Ovary (tissue), 7 donors: ENCODE measurements at regions not wholly inside any gene's neighbourhood (a gene's known extent, or its start where the extent isn't known, plus 50 kb on each side); places are given as distances from the start of the nearest gene placed in this dataset.
A peak's percentile ranks its signal among the peaks of the same experiment; 100 is the strongest.
"Not testable (repeated sequence)": the region's sequence is repeated elsewhere in the genome, so short reads cannot be mapped to it uniquely, and the experiment has no call there.

Experiments
- DNase-seq, 5 donors: peaks; one replicate each; pipeline ENCODE4 v3.0.0-alpha.2; 2019 to 2020
- H3K27ac ChIP-seq, 2 donors: fragments of 200-600 bp; one replicate each; pipeline versions ENCODE4 v1.5.1 to v1.8.0; 2019 to 2022
- H3K27me3 ChIP-seq: fragments of 200-600 bp; one replicate; pipeline ENCODE4 v1.8.0; 2022
- H3K36me3 ChIP-seq: fragments of 200-600 bp; sonication (generic); one replicate; pipeline ENCODE4 v1.5.1; 2019
- H3K4me1 ChIP-seq: one replicate; pipeline ENCODE4 v1.8.1; 2013; ENCODE audit warnings: mild to moderate bottlenecking, moderate library complexity; ENCODE audit not compliant: insufficient read depth
- H3K4me3 ChIP-seq: fragments of 200-600 bp; sonication (generic); one replicate; pipeline ENCODE4 v1.5.1; 2017
- H3K9me3 ChIP-seq, 2 donors: fragments of 200-600 bp in 1 of 2; sonication (generic) in 1 of 2; one replicate each; pipeline versions ENCODE4 v1.5.1 to v1.8.1; 2013 to 2019; ENCODE audit warnings: mild to moderate bottlenecking in 1 of 2, moderate library complexity in 1 of 2
- CTCF ChIP-seq, 3 donors: fragments of 450-650 bp in 2 of 3; fragments of 200-600 bp in 1 of 3; IDR thresholded peaks; one replicate each; pipeline versions ENCODE4 v1.5.1 to v1.8.0; 2016 to 2022; ENCODE audit warnings: antibody characterized with exemption in 3 of 3, mild to moderate bottlenecking in 1 of 3
- EP300 ChIP-seq: sonication (generic); formaldehyde crosslinking; IDR thresholded peaks from one replicate; pipeline ENCODE4 v1.6.1; 2017; ENCODE audit warnings: antibody characterized with exemption
- POLR2A ChIP-seq: fragments of 450-650 bp; IDR thresholded peaks from one replicate; pipeline ENCODE4 v1.6.1; 2017; ENCODE audit warnings: antibody characterized with exemption, mild to moderate bottlenecking, moderate library complexity
- WGBS, 3 donors: extraction: QIAGEN DNeasy Blood & Tissue Kit in 1 of 3; methylation state at CpG; one replicate each; pipeline versions ENCODE4 v1.1.5 to v1.1.7; 2013 to 2017; 5-methylcytosine and 5-hydroxymethylcytosine counted together
- intact Hi-C, 4 donors: fragments of 100-400 bp; cut with DNase I; formaldehyde crosslinking; loops; one replicate each; pipeline versions ENCODE4 v1.11.0 to v1.15.1; 2022 to 2023
- donor health status: DM: no; HTN: no; CAD: no; lungs with moderate emphysema.
- donor health status: DM: no; HTN: no; CAD: no.
- donor health status: Bipolar disorder and iron deficiency.
- donor health status: DM: no; HTN: no; CAD: no.
- donor health status: DM: yes; HTN: yes; CAD: no.

DNA sequence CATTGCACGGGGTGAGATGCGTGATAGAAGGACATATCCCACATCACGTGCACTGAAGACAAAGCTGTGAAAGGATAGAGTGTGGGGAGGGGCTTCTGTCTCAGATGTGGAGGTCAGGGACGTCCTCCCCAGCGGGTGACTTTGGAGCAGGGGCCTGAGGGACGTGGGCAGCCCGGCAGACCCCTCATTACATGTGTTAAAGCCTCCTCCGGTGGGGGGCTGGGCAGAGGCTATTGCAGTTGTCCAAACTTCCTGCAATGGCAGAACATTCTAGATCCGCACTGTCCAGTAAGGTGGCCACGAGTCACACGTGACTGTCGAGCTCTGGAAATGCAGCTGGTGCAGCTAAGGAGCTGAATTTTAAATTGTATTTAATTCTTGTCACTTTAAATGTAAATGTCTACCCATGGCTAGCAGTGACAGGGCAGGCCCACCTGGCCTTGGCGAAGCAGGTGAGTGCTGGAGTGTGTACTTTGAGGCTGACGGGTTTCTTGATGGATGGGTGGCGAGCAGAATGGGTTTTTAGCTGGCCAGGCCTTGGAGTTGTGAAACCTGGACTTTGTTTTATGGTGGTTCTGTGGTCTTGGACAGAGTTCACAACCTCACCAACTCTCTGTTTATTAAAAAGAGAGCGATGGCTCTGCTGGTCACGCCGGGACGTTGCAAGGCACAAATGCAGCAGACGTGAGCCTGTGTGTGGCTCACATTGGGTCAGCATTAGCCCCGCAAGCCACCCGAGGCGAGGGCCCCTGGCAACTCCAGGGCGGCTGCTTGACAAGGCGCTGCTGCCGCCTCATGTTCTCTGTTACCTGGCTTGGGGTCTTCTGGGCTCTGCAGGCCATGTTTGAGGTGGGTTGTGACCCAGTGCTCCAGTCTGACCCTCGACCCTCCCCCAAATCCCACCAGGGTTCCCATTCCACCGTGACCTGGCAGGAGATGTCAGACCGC, 177.6 kb downstream of the NPIPB11 start:
- H3K4me3 ChIP-seq, H3K9me3 ChIP-seq, H3K27me3 ChIP-seq, H3K36me3 ChIP-seq, intact Hi-C loops, H3K4me1 ChIP-seq: not testable (repeated sequence)
- peak in 1 of 5 donors; percentile 17 for DNase-seq
- WGBS, 3 donors = 90 to 94% (median 92%) methylated on average over 24 to 28 of the region's 29 CpGs
- H3K27ac ChIP-seq = peak overlapping the region in 1 of 2 donors; percentile 66

GRCh38 chr16:29227751-29228663, 178.5 kb downstream of the NPIPB11 start:
- WGBS, 3 donors = 68 to 88% (median 74%) methylated on average over 13 to 20 of the region's 20 CpGs
- peak in 3 of 5 donors; percentile 55 to 65 (median 60) for DNase-seq
- H3K9me3 ChIP-seq, H3K27me3 ChIP-seq, H3K27ac ChIP-seq, H3K4me1 ChIP-seq, intact Hi-C loops, H3K36me3 ChIP-seq, H3K4me3 ChIP-seq: not testable (repeated sequence)
- TF ChIP-seq CTCF (IDR thresholded peaks at IDR 0.05) = peak in 2 of 3 donors; percentile 9 to 33

DNA sequence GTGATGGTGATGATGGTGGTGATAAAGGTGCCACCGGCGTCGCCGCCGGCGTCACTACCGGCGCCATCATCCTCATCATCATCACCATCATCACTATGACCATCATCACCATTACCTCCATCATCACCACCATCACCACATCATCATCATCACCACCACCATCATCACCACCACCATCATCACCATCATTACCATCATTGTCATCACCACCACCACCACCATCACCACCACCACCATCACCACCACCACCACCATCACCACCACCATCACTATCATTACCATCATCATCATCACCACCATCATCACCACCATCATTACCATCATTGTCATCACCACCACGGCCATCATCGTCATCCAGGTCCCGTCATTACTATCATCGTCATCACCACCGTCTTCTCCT, 179.7 kb downstream of the NPIPB11 start:
- no peak for TF ChIP-seq POLR2A
- no peak for TF ChIP-seq CTCF (IDR thresholded peaks at IDR 0.05)
- TF ChIP-seq EP300 = no peak
- Histone ChIP-seq H3K27ac (no peak overlapping the region), H3K4me1 (peaks cover 12% of the 10 kb centered on the region), H3K36me3 (no peaks in the 10 kb centered on the region), H3K9me3 (no peaks in the 10 kb centered on the region), H3K4me3 (no peak overlapping the region), H3K27me3 (no peaks in the 10 kb centered on the region)
- 50 to 61% methylated on average over 3 to 4 of the region's 13 CpGs; no CpG with 5 or more reads in 1 of the 3 donors for WGBS, 3 donors
- no peak for DNase-seq
- intact Hi-C loops = no loop called here

DNA sequence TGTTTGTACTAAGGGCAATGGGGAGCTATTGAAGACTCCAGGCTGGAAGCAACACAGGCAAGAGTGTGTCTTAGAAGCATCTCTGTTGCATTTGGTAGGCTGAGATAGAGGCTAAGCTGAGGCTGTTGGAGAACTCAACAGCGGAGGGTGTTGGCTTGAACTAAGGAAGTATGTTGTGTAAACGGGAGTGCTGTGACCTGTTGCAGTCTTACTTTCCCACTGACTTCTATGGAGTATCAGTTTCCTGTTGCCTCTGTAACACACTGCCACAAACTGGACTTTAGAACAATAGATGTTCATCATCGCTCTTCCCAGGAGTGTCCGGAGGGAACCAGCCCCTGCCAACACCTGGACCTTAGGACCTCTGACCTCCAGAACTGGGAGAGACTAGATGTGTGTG, 181.8 kb downstream of the NPIPB11 start:
- H3K36me3 ChIP-seq, H3K27me3 ChIP-seq, H3K27ac ChIP-seq, DNase-seq, H3K9me3 ChIP-seq, H3K4me1 ChIP-seq, intact Hi-C loops, H3K4me3 ChIP-seq: not testable (repeated sequence)
- 80 to 97% (median 91%) methylated on average over 3 to 4 of the region's 4 CpGs for WGBS, 3 donors

- H3K9me3 ChIP-seq, H3K4me3 ChIP-seq, H3K27me3 ChIP-seq, H3K36me3 ChIP-seq, H3K4me1 ChIP-seq, intact Hi-C loops, H3K27ac ChIP-seq, DNase-seq: not testable (repeated sequence)
- WGBS, 3 donors = 89 to 92% (median 91%) methylated on average over 5 to 6 of the region's 7 CpGs
Measured at GRCh38 chr16:29222615-29223014, 183.9 kb downstream of the NPIPB11 start.

DNA sequence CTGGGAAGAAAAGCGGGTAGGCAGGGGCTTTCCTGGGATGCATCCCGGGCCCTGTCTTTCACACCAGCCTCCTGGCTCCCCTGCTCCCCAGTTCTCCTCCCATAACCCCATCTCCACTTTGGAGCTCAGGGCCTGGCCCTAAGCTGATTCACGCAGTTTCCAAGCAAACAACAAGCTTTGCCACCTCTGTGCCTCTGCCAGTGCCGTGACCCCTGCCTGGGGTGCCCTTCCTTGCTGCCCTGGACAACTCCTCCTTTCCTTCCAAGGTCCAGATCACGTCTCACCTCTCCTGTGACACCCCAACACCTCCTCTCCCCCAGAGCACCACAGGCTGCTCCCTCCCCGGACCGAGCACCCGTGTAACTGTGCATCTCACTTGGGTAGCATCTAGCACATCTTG, 184.5 kb downstream of the NPIPB11 start:
- intact Hi-C loops, DNase-seq, H3K27me3 ChIP-seq, H3K4me1 ChIP-seq, H3K4me3 ChIP-seq, H3K36me3 ChIP-seq, H3K9me3 ChIP-seq: not testable (repeated sequence)
- H3K27ac ChIP-seq = peak overlapping the region in 1 of 2 donors; percentile 84
- 68 to 71% (median 70%) methylated on average over 8 of the region's 8 CpGs for WGBS, 3 donors

DNA sequence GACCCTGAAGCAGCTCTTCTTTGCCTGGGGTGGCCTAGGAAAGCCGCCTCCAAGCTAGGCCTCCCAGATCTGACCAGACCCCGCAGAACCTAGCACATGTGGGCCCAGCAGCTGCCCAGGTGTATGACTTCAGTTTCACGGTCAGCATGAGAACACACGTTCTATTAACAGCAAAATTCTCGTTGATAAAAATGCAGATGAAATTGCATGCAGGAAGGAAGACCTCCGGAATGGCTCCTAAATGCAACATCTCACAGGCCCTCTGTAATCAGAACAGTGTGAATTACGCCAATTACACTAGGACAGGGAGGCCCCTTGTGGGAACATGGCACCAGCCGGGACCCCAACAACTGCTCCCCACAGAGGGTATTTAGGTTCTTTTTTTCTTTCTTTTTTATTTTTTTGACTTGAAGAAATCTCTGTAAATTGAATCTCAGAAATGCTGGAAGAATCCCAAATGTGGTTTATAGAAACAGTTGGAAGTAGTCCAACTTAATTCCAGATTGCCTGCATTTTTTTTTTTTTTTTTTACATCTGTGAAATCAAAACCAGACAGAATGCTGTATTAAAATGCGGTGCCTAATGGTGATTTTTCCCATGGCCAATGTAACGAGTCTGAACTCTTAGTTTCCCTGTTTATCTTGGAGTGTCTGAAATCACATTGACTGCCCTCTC, 185.1 kb downstream of the NPIPB11 start:
- H3K36me3 ChIP-seq, H3K27me3 ChIP-seq, H3K4me3 ChIP-seq, DNase-seq, H3K9me3 ChIP-seq, intact Hi-C loops, H3K4me1 ChIP-seq: not testable (repeated sequence)
- peak overlapping the region; percentile 19 to 84 for H3K27ac ChIP-seq
- WGBS, 3 donors = 30 to 37% (median 34%) methylated on average over 10 of the region's 10 CpGs

- H3K4me3 ChIP-seq, intact Hi-C loops, H3K4me1 ChIP-seq, H3K9me3 ChIP-seq, H3K27me3 ChIP-seq, H3K36me3 ChIP-seq: not testable (repeated sequence)
- DNase-seq = peak in 3 of 5 donors; percentile 39 to 57 (median 49)
- 22 to 35% (median 33%) methylated on average over 20 to 30 of the region's 36 CpGs for WGBS, 3 donors
- H3K27ac ChIP-seq = peak overlapping the region; percentile 77 to 84
Measured at GRCh38 chr16:29220647-29221191, 185.8 kb downstream of the NPIPB11 start.
